ENCODE measurements at regions not wholly inside any gene's neighbourhood (a gene's known extent, or its start where the extent isn't known, plus 50 kb on each side); places are given as distances from the start of the nearest gene placed in this dataset.

DNA sequence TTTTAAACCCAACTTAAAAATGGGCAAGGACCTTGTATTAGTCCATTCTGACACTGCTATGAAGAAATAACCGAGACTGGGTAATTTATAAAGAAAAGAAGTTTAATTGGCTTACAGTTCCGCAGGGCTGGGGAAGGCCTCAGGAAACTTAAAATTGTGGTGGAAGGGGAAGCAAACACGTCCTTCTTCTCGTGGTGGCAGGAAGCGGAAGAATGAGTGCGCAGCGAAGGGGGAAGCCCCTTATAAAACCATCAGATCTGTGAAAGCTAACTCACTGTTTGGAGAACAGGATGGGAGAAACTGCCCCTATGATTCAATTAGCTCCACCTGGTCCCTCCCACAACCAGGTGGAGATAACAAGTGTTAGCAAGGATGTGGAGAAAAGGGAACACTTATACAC, 237.7 kb downstream of the SEC16B start:
- TF ChIP-seq, protein P1, sequence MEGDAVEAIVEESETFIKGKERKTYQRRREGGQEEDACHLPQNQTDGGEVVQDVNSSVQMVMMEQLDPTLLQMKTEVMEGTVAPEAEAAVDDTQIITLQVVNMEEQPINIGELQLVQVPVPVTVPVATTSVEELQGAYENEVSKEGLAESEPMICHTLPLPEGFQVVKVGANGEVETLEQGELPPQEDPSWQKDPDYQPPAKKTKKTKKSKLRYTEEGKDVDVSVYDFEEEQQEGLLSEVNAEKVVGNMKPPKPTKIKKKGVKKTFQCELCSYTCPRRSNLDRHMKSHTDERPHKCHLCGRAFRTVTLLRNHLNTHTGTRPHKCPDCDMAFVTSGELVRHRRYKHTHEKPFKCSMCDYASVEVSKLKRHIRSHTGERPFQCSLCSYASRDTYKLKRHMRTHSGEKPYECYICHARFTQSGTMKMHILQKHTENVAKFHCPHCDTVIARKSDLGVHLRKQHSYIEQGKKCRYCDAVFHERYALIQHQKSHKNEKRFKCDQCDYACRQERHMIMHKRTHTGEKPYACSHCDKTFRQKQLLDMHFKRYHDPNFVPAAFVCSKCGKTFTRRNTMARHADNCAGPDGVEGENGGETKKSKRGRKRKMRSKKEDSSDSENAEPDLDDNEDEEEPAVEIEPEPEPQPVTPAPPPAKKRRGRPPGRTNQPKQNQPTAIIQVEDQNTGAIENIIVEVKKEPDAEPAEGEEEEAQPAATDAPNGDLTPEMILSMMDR (conservative IDR thresholded peaks at IDR 0.05): no peak
- no peak overlapping the region for H3K27ac ChIP-seq

DNA sequence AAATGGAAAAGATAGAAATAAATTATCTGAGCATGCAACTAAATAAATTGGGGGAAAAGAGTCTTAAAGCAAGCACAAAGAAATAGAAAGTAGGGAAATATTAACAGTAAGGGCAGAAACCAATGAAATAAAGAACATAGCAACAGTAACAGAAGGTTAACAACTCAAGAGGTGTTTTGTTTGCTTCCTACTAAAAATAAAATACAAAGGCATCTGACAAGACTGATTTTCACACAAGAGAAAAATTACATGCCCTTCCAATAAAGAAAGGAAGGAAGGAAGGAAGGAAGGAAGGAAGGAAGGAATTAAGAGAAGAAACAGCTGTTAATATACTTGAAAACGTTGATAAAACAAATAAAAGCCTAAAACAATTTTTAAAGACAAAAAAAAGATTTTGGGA, 240.2 kb downstream of the SEC16B start:
- TF ChIP-seq, protein P1 (conservative IDR thresholded peaks at IDR 0.05): no peak

DNA sequence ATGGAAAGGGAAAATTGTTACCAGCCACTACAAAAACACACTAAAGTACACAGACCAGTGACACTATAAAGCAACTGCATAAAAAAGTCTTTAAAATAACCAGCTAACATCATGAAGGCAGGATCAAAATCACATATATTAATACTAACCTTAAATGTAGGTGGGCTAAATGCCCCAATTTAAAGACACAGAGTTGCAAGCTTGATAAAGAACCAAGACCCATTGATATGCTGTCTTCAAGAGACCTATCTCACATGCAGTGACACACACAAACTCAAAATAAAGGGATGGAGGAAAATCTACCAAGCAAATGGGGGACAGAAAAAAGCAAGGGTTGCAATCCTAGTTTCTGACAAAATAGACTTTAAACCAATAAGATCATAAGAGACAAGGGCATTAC, 246.3 kb downstream of the SEC16B start:
- H3K27ac ChIP-seq: no peak overlapping the region
- TF ChIP-seq, protein P1 (conservative IDR thresholded peaks at IDR 0.05): no peak

More for the DNA sequence above, 240.2 kb downstream of the SEC16B start:
- no peak overlapping the region for H3K27ac ChIP-seq

DNA sequence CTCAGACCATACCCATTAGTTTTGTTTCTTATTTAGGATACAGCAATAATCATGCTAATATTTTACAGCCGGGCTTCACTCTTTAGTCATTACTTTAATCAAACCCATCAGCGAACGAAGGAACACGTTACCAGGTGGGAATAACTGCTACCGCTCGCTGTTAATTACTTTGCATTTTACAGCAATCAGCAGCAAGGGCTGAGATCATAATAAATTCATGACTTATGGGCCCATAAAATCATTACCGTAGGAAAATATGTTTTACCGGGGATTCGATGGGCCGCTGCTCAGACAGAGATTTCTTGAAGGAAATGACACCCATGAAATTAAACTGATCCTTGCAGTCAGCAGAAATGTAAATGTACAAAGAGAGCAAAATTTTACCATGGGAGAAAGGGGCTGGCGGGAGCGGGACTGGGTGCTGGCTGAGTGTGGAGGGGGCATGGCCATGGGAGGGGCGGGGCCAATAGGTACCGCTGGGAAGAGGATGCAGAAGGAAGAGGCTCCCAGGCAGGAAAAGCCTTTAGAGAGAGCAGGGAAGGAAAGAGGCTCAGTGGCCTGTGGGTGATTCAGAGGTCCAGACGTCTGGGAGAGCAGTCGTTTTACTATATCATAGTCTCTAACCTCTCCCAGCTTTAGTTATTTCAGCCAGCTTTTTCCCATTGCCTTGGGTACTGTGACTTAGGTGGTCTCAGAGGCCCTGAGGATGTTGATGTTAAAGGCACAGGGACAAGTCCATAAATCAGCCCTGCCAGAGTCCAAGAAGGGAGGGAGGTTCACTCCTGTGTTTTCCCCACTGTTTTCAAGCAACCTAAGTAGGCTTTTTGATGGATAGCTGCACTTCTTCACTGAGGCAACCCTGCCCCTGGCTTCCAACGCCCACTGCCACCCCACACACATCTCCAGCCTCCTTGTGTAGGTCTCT, 258.9 kb downstream of the SEC16B start:
- H3K27ac ChIP-seq: no peak overlapping the region
- TF ChIP-seq, protein P1 (conservative IDR thresholded peaks at IDR 0.05): no peak

DNA sequence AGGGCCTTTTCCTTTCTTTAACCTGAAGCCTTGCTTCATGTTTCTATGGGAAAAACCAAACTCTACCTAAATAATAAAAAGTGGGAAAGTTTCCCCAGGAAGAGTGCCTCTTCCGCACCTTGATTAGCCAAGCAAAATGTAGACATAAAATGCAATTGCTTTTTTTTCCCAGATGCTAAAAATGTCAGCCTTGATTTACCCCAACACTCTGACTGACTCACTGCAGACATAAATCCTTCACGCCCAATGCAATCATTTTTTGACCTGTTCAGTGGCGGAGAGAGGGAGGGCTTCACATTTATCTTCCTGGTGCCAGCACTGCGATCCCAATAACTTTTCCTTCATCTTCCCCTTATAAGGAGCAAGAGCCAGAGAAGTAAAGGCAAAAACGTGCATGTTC, 261.5 kb downstream of the SEC16B start:
- no peak overlapping the region for H3K27ac ChIP-seq
- TF ChIP-seq, protein P1 (conservative IDR thresholded peaks at IDR 0.05): no peak

DNA sequence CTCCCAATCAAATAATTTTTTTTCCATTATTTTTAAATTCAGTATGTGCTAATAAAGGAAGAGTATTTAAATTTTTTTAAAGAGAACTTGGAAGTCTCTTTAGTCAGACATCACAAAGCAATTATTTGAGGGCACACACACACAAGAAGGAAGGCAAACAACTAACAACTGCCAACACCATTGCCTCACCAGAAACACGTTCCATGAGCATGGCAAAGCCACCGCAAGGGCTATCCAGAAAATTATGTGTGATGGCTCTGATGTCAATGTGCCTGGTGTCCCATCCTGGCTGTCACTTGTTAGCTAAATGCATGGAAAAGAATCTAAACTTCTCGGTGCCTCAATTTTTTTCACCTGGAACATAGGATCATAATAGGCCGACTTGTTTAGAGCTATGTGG, 262.9 kb downstream of the SEC16B start:
- H3K27ac ChIP-seq: no peak overlapping the region
- TF ChIP-seq, protein P1 (conservative IDR thresholded peaks at IDR 0.05): no peak

DNA sequence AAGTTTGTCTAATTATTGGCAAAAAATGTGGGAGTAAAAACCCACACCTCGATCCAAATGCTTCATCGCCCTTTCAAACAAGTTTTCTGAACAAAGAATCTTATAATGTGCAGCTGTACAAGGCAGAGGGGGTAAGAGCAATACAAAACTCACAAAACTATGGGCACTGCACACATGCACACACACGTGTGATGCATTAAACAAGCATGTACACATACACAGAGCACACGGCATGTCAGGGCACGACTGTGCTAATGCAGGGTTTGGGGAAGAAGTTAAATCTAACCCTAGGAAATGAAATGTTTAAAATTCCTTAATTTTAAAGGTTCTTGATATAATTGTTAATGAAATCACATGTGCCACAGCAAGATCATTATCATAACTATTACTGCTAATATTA, 264.0 kb downstream of the SEC16B start:
- H3K27ac ChIP-seq: no peak overlapping the region
- TF ChIP-seq, protein P1 (conservative IDR thresholded peaks at IDR 0.05): no peak
